ENCODE measurements at regions not wholly inside any gene's neighbourhood (a gene's known extent, or its start where the extent isn't known, plus 50 kb on each side); places are given as distances from the start of the nearest gene placed in this dataset.

DNA sequence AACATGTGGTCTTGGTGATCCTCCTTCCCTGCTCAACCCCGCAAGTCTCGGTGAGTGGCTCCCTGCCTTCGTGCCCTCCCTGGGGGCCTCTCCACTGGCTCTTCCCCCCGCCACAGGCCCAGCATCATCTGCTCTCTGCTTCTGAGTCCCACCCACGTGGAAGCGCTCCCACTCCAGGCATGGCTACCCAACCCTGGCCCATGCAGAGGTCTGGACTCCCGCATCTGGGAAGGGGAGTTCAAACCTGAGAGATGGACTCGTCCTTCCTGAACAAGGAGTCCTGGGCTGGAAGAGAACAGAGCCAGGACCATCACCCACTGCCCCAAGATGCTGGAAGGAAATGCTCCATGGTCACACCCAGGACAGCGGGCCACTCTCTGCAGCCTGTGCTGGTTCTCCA is 90.8 kb downstream of the DHCR7 start:
- Histone ChIP-seq H3K79me2 (ENCODE audit: insufficient read depth, low read length) (no peaks in the 10 kb centered on the region), H3K36me3 (ENCODE audit: insufficient read depth, low read length) (no peaks in the 10 kb centered on the region), H3K27me3 (ENCODE audit: insufficient read depth, low read length) (no peaks in the 10 kb centered on the region), H4K20me1 (ENCODE audit: insufficient read depth, low read length) (no peaks in the 10 kb centered on the region), H3K9me2 (ENCODE audit: low read depth, low read length) (no peaks in the 10 kb centered on the region), H2AFZ (ENCODE audit: low read length) (no peak overlapping the region), H3F3A (ENCODE audit: insufficient read depth, low read length) (no peaks in the 10 kb centered on the region), H3K9me3 (ENCODE audit: low read length) (no peaks in the 10 kb centered on the region), H3K4me3 (ENCODE audit: low read depth, low read length, poor library complexity, severe bottlenecking) (no peak overlapping the region), H3K27ac (ENCODE audit: low read depth, low read length, poor library complexity, severe bottlenecking) (no peak overlapping the region), H3K9ac (ENCODE audit: low read length) (no peak overlapping the region), H3K4me1 (ENCODE audit: insufficient read depth, low read length, severe bottlenecking) (no peaks in the 10 kb centered on the region), H3K4me2 (ENCODE audit: low read length) (no peak overlapping the region)
- TF ChIP-seq, protein P1, sequence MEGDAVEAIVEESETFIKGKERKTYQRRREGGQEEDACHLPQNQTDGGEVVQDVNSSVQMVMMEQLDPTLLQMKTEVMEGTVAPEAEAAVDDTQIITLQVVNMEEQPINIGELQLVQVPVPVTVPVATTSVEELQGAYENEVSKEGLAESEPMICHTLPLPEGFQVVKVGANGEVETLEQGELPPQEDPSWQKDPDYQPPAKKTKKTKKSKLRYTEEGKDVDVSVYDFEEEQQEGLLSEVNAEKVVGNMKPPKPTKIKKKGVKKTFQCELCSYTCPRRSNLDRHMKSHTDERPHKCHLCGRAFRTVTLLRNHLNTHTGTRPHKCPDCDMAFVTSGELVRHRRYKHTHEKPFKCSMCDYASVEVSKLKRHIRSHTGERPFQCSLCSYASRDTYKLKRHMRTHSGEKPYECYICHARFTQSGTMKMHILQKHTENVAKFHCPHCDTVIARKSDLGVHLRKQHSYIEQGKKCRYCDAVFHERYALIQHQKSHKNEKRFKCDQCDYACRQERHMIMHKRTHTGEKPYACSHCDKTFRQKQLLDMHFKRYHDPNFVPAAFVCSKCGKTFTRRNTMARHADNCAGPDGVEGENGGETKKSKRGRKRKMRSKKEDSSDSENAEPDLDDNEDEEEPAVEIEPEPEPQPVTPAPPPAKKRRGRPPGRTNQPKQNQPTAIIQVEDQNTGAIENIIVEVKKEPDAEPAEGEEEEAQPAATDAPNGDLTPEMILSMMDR (IDR thresholded peaks at IDR 0.05; ENCODE audit: low read length) = no peak
- TF ChIP-seq EZH2 (IDR thresholded peaks at IDR 0.05; ENCODE audit: borderline replicate concordance, low read length) = no peak

DNA sequence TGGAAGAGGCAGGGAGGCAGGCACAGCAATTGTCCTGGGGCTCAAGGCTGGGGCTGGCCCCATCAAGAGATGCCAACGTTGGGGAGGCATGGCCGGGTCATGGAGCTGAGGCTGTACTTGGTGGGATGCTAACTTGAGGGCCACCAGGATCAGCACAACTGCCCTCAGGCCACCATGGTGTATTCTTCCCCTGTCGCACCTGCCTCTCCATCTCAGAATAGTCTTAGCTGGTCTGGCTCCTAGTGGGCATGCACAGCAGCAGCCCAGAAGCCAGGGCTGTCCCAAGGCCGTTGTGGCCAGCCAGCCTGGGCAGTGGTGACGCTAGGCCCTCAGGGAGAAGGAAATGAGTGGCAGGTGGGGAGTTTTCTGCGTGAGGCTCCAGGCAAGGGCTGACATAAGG is 91.3 kb downstream of the DHCR7 start:
- Histone ChIP-seq H2AFZ (ENCODE audit: low read length) (no peak overlapping the region), H3K9ac (ENCODE audit: low read length) (no peak overlapping the region), H3K36me3 (ENCODE audit: insufficient read depth, low read length) (no peaks in the 10 kb centered on the region), H3K4me3 (ENCODE audit: low read depth, low read length, poor library complexity, severe bottlenecking) (no peak overlapping the region), H3K27ac (ENCODE audit: low read depth, low read length, poor library complexity, severe bottlenecking) (no peak overlapping the region), H3K4me1 (ENCODE audit: insufficient read depth, low read length, severe bottlenecking) (no peaks in the 10 kb centered on the region), H3F3A (ENCODE audit: insufficient read depth, low read length) (no peaks in the 10 kb centered on the region), H4K20me1 (ENCODE audit: insufficient read depth, low read length) (no peaks in the 10 kb centered on the region), H3K9me2 (ENCODE audit: low read depth, low read length) (no peaks in the 10 kb centered on the region), H3K4me2 (ENCODE audit: low read length) (no peak overlapping the region), H3K79me2 (ENCODE audit: insufficient read depth, low read length) (no peaks in the 10 kb centered on the region), H3K9me3 (ENCODE audit: low read length) (no peaks in the 10 kb centered on the region), H3K27me3 (ENCODE audit: insufficient read depth, low read length) (no peaks in the 10 kb centered on the region)
- TF ChIP-seq EZH2 (IDR thresholded peaks at IDR 0.05; ENCODE audit: borderline replicate concordance, low read length) = no peak
- TF ChIP-seq, protein P1 (IDR thresholded peaks at IDR 0.05; ENCODE audit: low read length) = no peak

DNA sequence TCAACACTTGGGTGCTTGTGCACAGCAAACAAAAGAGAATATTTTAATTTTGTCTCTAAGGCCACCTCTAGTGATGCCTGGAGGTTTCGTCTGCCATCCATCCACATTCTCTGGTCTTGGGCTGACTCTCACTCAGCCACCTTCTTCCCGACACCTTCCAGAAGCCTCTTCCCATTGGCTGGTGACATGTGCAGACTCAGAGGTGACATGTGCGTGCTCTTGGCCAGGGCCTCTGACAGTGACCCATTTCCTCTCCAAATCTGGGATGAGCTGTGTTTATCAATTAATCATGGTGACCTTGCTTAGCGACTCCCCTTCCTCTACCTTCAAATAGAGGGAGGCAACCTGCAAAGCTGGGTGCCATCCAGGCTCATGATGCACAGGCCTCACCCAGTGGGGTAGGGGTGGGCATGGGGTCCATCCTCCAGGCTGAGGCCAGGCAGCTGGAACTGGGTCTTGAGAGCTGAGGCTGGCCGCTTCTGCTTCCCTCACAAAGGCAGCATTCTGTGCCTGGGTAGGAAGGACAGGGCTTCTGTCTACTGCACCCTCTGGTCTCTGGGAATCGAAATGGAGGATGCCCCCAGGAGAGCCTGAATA is 91.8 kb downstream of the DHCR7 start:
- H2AFZ ChIP-seq (ENCODE audit: low read length) = no peak overlapping the region
- no peak overlapping the region for H3K27ac ChIP-seq (ENCODE audit: low read depth, low read length, poor library complexity, severe bottlenecking)
- H3K9me3 ChIP-seq (ENCODE audit: low read length) = no peaks in the 10 kb centered on the region
- H3K4me3 ChIP-seq (ENCODE audit: low read depth, low read length, poor library complexity, severe bottlenecking) = no peak overlapping the region
- no peak overlapping the region for H3K9ac ChIP-seq (ENCODE audit: low read length)
- no peaks in the 10 kb centered on the region for H4K20me1 ChIP-seq (ENCODE audit: insufficient read depth, low read length)
- H3K4me1 ChIP-seq (ENCODE audit: insufficient read depth, low read length, severe bottlenecking) = no peaks in the 10 kb centered on the region
- no peaks in the 10 kb centered on the region for H3K36me3 ChIP-seq (ENCODE audit: insufficient read depth, low read length)
- no peak overlapping the region for H3K4me2 ChIP-seq (ENCODE audit: low read length)
- no peaks in the 10 kb centered on the region for H3K9me2 ChIP-seq (ENCODE audit: low read depth, low read length)
- TF ChIP-seq, protein P1 (IDR thresholded peaks at IDR 0.05; ENCODE audit: low read length) = no peak
- no peak for TF ChIP-seq EZH2 (IDR thresholded peaks at IDR 0.05; ENCODE audit: borderline replicate concordance, low read length)
- H3K79me2 ChIP-seq (ENCODE audit: insufficient read depth, low read length) = no peaks in the 10 kb centered on the region
- H3K27me3 ChIP-seq (ENCODE audit: insufficient read depth, low read length) = no peaks in the 10 kb centered on the region
- H3F3A ChIP-seq (ENCODE audit: insufficient read depth, low read length) = no peaks in the 10 kb centered on the region
